ENCODE measurements at regions not wholly inside any gene's neighbourhood (a gene's known extent, or its start where the extent isn't known, plus 50 kb on each side); places are given as distances from the start of the nearest gene placed in this dataset.

- no peaks in the 10 kb centered on the region for H3F3A ChIP-seq (ENCODE audit: insufficient read depth, low read depth)
- no peaks in the 10 kb centered on the region for H4K20me1 ChIP-seq (ENCODE audit: insufficient read depth)
- no TSS peak for BruUV-seq (replicated peaks)
- POLR2A ChIA-PET (ENCODE audit: unreplicated experiment), result no interaction called here
- H3K4me1 ChIP-seq (replicated peaks; ENCODE audit: insufficient read depth), result no peaks in the 10 kb centered on the region
- no peak for DNase-seq
- no peak for TF ChIP-seq CTCF (conservative IDR thresholded peaks at IDR 0.05)
- no peak for TF ChIP-seq EZH2 (IDR thresholded peaks at IDR 0.05; ENCODE audit: low read depth)
- CTCF ChIA-PET, result no interaction called here
- no peak overlapping the region for H2AFZ ChIP-seq
- intact Hi-C loops (cut with micrococcal nuclease; ENCODE audit: unreplicated experiment), result no loop called here
- no peak overlapping the region for H3K4me2 ChIP-seq
- no peaks in the 10 kb centered on the region for H3K36me3 ChIP-seq (ENCODE audit: low read depth)
- no peak overlapping the region for H3K27ac ChIP-seq
- H3K9me2 ChIP-seq (ENCODE audit: insufficient read depth), result no peaks in the 10 kb centered on the region
- H3K79me2 ChIP-seq (ENCODE audit: low read depth), result no peaks in the 10 kb centered on the region
- no peaks in the 10 kb centered on the region for H3K27me3 ChIP-seq (ENCODE audit: insufficient read depth, low read depth)
- H3K4me3 ChIP-seq, result no peak overlapping the region
- H3K9me3 ChIP-seq (ENCODE audit: insufficient read depth, low read depth), result no peaks in the 10 kb centered on the region
Measured at GRCh38 chr11:96664110-96664509, 274.3 kb downstream of the JRKL start.

- no peaks in the 10 kb centered on the region for H3K27me3 ChIP-seq (ENCODE audit: insufficient read depth, low read depth)
- H3F3A ChIP-seq (ENCODE audit: insufficient read depth, low read depth), result no peaks in the 10 kb centered on the region
- DNase-seq, result no peak
- H3K4me2 ChIP-seq, result no peak overlapping the region
- H3K79me2 ChIP-seq (ENCODE audit: low read depth), result no peaks in the 10 kb centered on the region
- POLR2A ChIA-PET (ENCODE audit: unreplicated experiment), result no interaction called here
- no peak overlapping the region for H2AFZ ChIP-seq
- H3K4me3 ChIP-seq, result no peak overlapping the region
- no TSS peak for BruUV-seq (replicated peaks)
- no peaks in the 10 kb centered on the region for H4K20me1 ChIP-seq (ENCODE audit: insufficient read depth)
- no peak overlapping the region for H3K27ac ChIP-seq
- no peaks in the 10 kb centered on the region for H3K4me1 ChIP-seq (replicated peaks; ENCODE audit: insufficient read depth)
- CTCF ChIA-PET, result no interaction called here
- no peaks in the 10 kb centered on the region for H3K36me3 ChIP-seq (ENCODE audit: low read depth)
- TF ChIP-seq CTCF (conservative IDR thresholded peaks at IDR 0.05) (no peak), EZH2 (IDR thresholded peaks at IDR 0.05; ENCODE audit: low read depth) (no peak)
- intact Hi-C loops (cut with micrococcal nuclease; ENCODE audit: unreplicated experiment), result no loop called here
- no peaks in the 10 kb centered on the region for H3K9me3 ChIP-seq (ENCODE audit: insufficient read depth, low read depth)
- H3K9me2 ChIP-seq (ENCODE audit: insufficient read depth), result no peaks in the 10 kb centered on the region
Measured at GRCh38 chr11:96680211-96681018, 290.6 kb downstream of the JRKL start.

GRCh38 chr11:96681019-96681716 is 291.4 kb downstream of the JRKL start:
- Histone ChIP-seq H3K27me3 (ENCODE audit: insufficient read depth, low read depth) (no peaks in the 10 kb centered on the region), H2AFZ (no peak overlapping the region), H3K9me3 (ENCODE audit: insufficient read depth, low read depth) (no peaks in the 10 kb centered on the region), H3K79me2 (ENCODE audit: low read depth) (no peaks in the 10 kb centered on the region), H3K4me3 (no peak overlapping the region), H4K20me1 (ENCODE audit: insufficient read depth) (no peaks in the 10 kb centered on the region), H3K4me1 (replicated peaks; ENCODE audit: insufficient read depth) (no peaks in the 10 kb centered on the region), H3K4me2 (no peak overlapping the region), H3K9me2 (ENCODE audit: insufficient read depth) (no peaks in the 10 kb centered on the region), H3K27ac (no peak overlapping the region), H3F3A (ENCODE audit: insufficient read depth, low read depth) (no peaks in the 10 kb centered on the region), H3K36me3 (ENCODE audit: low read depth) (no peaks in the 10 kb centered on the region)
- no TSS peak for BruUV-seq (replicated peaks)
- intact Hi-C loops (cut with micrococcal nuclease; ENCODE audit: unreplicated experiment), result no loop called here
- TF ChIP-seq CTCF (conservative IDR thresholded peaks at IDR 0.05), result no peak
- TF ChIP-seq EZH2 (IDR thresholded peaks at IDR 0.05; ENCODE audit: low read depth), result no peak
- POLR2A ChIA-PET (ENCODE audit: unreplicated experiment), result interaction anchor here (0.6 kb wide), 1 partner anchor 1509 kb away, joined by 10 read pairs; no protein-coding TSS in a partner anchor
- CTCF ChIA-PET, result no interaction called here
- DNase-seq, result no peak

Data from PC-9 (cell line).